GM18873 (cell line): ENCODE measurements at regions not wholly inside any gene's neighbourhood (a gene's known extent, or its start where the extent isn't known, plus 50 kb on each side); places are given as distances from the start of the nearest gene placed in this dataset.

Source experiments
- ATAC-seq: cut with Tn5 transposase; IDR thresholded peaks from one replicate; pipeline ENCODE4 v1.9.1; 2021; ENCODE audit warnings: mild to moderate bottlenecking, moderate library complexity, moderate number of reproducible peaks; ENCODE audit not compliant: unreplicated experiment, low FRiP score

GRCh38 chr15:94673801-94674200 is 442.4 kb downstream of the MCTP2 start:
- ATAC-seq: no peak

DNA sequence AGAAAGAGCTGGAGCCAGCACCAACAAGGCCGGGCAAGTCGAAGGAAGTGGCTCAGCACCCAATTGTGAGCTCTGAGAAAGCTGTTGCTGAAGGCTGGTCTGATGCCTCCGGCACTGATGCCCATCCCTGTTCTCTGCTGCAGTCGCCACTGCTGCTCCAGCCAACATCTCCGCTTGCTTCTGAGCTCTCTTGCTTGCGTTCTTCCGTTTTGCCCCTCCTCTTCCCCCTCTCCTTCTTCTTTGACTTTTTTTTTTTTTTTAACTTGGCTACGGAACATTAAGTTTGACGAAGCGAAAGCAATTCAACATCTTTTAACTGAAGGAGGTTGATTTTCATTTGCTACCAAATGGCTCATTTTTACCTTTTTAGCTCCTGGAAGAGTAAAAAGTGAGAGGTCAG is 442.9 kb downstream of the MCTP2 start:
- ATAC-seq: no peak

- no peak for ATAC-seq
Measured at GRCh38 chr15:94677202-94677790, 445.9 kb downstream of the MCTP2 start.

- no peak for ATAC-seq
Measured at GRCh38 chr15:94682171-94682570, 450.8 kb downstream of the MCTP2 start.

GRCh38 chr15:94683902-94684301 is 452.5 kb downstream of the MCTP2 start:
- no peak for ATAC-seq

- ATAC-seq: no peak
Measured at GRCh38 chr15:94691169-94691568, 459.8 kb downstream of the MCTP2 start.

- ATAC-seq: no peak
Measured at GRCh38 chr15:94692710-94693109, 461.3 kb downstream of the MCTP2 start.

- ATAC-seq: no peak
Measured at GRCh38 chr15:94700211-94700610, 468.9 kb downstream of the MCTP2 start.

- no peak for ATAC-seq
Measured at GRCh38 chr15:94701281-94701985, 470.1 kb downstream of the MCTP2 start.

GRCh38 chr15:94703596-94703995 is 472.2 kb downstream of the MCTP2 start:
- ATAC-seq: no peak

GRCh38 chr15:94704421-94704820 is 473.1 kb downstream of the MCTP2 start:
- ATAC-seq: no peak

- no peak for ATAC-seq
Measured at GRCh38 chr15:94704946-94705345, 473.6 kb downstream of the MCTP2 start.

- no peak for ATAC-seq
Measured at GRCh38 chr15:94709319-94709718, 478.0 kb downstream of the MCTP2 start.

GRCh38 chr15:94722024-94722636 is 490.8 kb downstream of the MCTP2 start:
- no peak for ATAC-seq

DNA sequence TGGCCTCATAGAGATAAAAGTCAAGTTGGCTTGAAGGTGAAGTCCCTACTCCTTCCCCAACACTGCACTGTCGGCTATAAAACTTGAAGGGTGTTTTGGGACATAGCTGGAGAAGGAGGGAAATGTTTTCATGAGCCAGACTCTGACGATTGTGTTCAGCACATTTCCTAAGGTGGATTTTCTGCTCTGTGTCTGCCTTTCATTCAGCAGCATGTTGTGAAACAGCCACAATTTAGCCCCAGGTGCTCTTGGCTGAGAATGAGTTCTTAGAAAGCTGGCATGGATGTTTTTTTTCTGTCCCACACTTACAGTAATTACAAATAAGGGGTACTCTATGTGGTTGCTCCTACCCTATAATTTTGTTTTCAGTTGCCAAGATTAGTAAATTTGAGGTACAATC is 492.4 kb downstream of the MCTP2 start:
- ATAC-seq: no peak

DNA sequence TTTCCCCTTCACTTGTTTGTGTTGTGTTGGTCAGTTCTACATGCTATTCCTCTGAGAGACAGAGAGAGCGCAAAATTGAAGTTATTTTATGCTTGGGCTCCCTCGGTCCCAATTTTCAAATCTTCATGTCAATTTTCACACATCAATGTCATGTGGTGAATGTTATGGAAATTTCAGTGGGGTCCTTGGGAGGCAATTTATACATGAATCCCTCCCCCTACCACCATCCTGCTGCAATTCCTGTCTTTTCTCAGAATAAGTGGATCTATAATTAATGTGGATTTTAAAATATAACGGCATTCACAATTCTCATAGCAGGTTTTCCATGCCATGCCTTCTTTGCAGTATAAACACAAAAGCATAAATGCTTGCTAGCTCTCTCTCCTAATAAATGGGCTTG is 499.9 kb downstream of the MCTP2 start:
- no peak for ATAC-seq

DNA sequence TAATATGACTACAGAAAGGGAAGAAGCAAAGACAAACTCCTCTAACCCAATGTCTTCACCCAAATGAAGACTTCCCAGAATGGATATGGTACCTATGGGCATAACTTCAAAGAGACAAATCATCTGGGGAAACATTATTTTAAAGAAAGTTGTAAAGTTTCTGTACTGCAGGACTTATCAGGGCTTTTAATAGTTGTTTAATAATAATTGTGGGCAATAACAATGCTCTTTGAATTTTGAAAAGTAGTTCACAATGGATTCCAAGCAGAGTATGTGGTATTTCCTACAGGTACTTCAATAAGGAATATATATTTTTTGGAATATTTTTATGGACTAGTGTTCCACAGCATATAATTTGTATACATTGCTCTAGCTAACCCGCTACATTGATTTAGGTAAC is 503.1 kb downstream of the MCTP2 start:
- no peak for ATAC-seq

DNA sequence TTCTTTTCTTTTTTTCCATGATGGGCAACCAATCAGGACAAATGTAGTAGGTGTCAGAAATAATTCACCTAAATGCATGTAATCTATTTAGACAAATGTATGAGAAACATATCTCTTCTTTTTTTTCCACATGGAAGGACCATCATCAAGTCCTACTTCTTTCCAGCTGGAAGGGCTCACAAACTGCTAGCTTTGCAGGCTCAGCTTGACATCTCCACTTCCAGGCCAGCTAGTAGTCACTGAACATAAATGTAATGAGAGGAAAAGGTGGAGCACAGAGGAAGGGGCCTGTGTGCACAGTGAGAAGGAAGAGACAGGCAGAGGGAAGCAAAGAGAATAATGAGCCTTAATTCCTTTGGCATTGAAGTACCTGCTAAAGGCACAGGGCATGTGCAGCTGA is 504.9 kb downstream of the MCTP2 start:
- ATAC-seq: no peak

GRCh38 chr15:94739639-94740038 is 508.3 kb downstream of the MCTP2 start:
- no peak for ATAC-seq

- no peak for ATAC-seq
Measured at GRCh38 chr15:94740469-94740868, 509.1 kb downstream of the MCTP2 start.

- no peak for ATAC-seq
Measured at GRCh38 chr15:94743668-94744067, 512.3 kb downstream of the MCTP2 start.
